Smooth muscle cell (in vitro differentiated cells): ENCODE measurements at regions not wholly inside any gene's neighbourhood (a gene's known extent, or its start where the extent isn't known, plus 50 kb on each side); places are given as distances from the start of the nearest gene placed in this dataset.

ENCODE experiments used
- DNase-seq: peaks from one replicate; lab custom pipeline; 2025; ENCODE audit not compliant: unreplicated experiment; lab: John Stamatoyannopoulos, UW
- H2AFZ ChIP-seq: fragments of 200-600 bp; sonication (generic); 2 replicates; pipeline ENCODE4 v1.6.0; 2016; ENCODE audit warnings: antibody characterized with exemption, low read depth, mild to moderate bottlenecking
- H3F3A ChIP-seq: fragments of 200-600 bp; sonication (generic); 2 replicates; pipeline ENCODE4 v1.6.0; 2017; ENCODE audit warnings: antibody characterized with exemption, low read depth
- H3K27ac ChIP-seq: fragments of 200-600 bp; sonication (generic); 2 replicates; pipeline ENCODE4 v1.5.1; 2016; ENCODE audit warnings: low read depth, mild to moderate bottlenecking
- H3K27me3 ChIP-seq: fragments of 200-600 bp; sonication (generic); 2 replicates; pipeline ENCODE4 v1.6.1; 2016; ENCODE audit warnings: low read depth, mild to moderate bottlenecking
- H3K36me3 ChIP-seq: fragments of 200-600 bp; sonication (generic); 2 replicates; pipeline ENCODE4 v1.5.1; 2016; ENCODE audit warnings: low read depth
- H3K4me1 ChIP-seq: fragments of 200-600 bp; sonication (generic); 2 replicates; pipeline ENCODE4 v1.5.1; 2016; ENCODE audit warnings: low read depth
- H3K4me2 ChIP-seq: fragments of 200-600 bp; sonication (generic); 2 replicates; pipeline ENCODE4 v1.6.0; 2016; ENCODE audit warnings: mild to moderate bottlenecking
- H3K4me3 ChIP-seq: fragments of 200-600 bp; sonication (generic); 2 replicates; pipeline ENCODE4 v1.5.1; 2016; ENCODE audit warnings: mild to moderate bottlenecking
- H3K79me2 ChIP-seq: fragments of 200-600 bp; sonication (generic); 2 replicates; pipeline ENCODE4 v1.6.0; 2016; ENCODE audit warnings: low read depth, mild to moderate bottlenecking
- H3K9ac ChIP-seq: fragments of 200-600 bp; sonication (generic); 2 replicates; pipeline ENCODE4 v1.6.0; 2016; ENCODE audit warnings: low read depth
- H3K9me3 ChIP-seq: fragments of 200-600 bp; sonication (generic); replicated peaks from 2 replicates; pipeline ENCODE4 v1.5.1; 2016; ENCODE audit warnings: low read depth
- H4K20me1 ChIP-seq: fragments of 200-600 bp; sonication (generic); 2 replicates; pipeline ENCODE4 v1.6.0; 2016; ENCODE audit warnings: low read depth
- CTCF ChIP-seq: fragments of 200-600 bp; sonication (generic); IDR thresholded peaks from 2 replicates; pipeline ENCODE4 v1.5.1; 2017; ENCODE audit warnings: borderline replicate concordance, mild to moderate bottlenecking, antibody characterized with exemption; ENCODE audit not compliant: insufficient read depth, poor library complexity, severe bottlenecking
- WGBS: methylation state at CpG from one replicate; pipeline ENCODE4 v1.1.7; 2016; ENCODE audit warnings: low lambda C conversion rate; 5-methylcytosine and 5-hydroxymethylcytosine counted together

GRCh38 chr6:156242206-156242605 is 535.0 kb upstream of the ARID1B start:
- Histone ChIP-seq H3K27ac (no peak overlapping the region), H3F3A (no peaks in the 10 kb centered on the region), H3K4me3 (no peak overlapping the region), H2AFZ (no peak overlapping the region), H3K36me3 (no peaks in the 10 kb centered on the region), H3K27me3 (no peaks in the 10 kb centered on the region), H3K79me2 (no peaks in the 10 kb centered on the region), H3K9ac (no peak overlapping the region), H3K9me3 (no peaks in the 10 kb centered on the region), H3K4me1 (no peaks in the 10 kb centered on the region), H3K4me2 (no peak overlapping the region), H4K20me1 (no peaks in the 10 kb centered on the region)
- TF ChIP-seq CTCF = no peak
- no peak for DNase-seq
- 82% methylated on average over 3 of the region's 3 CpGs for WGBS

- Histone ChIP-seq H3F3A (no peaks in the 10 kb centered on the region), H3K79me2 (no peaks in the 10 kb centered on the region), H4K20me1 (no peaks in the 10 kb centered on the region), H3K36me3 (no peaks in the 10 kb centered on the region), H3K27ac (no peak overlapping the region), H2AFZ (no peak overlapping the region), H3K9ac (no peak overlapping the region), H3K4me3 (no peak overlapping the region), H3K9me3 (no peaks in the 10 kb centered on the region), H3K4me1 (no peaks in the 10 kb centered on the region), H3K27me3 (peaks cover 3% of the 10 kb centered on the region), H3K4me2 (no peak overlapping the region)
- no peak for DNase-seq
- no peak for TF ChIP-seq CTCF
- 83% methylated on average over 10 of the region's 10 CpGs for WGBS
These were observed 546.0 kb upstream of the ARID1B start for GRCh38 chr6:156231026-156231765.

GRCh38 chr6:156219973-156220372 is 557.2 kb upstream of the ARID1B start:
- TF ChIP-seq CTCF = no peak
- H3K4me1 ChIP-seq = no peaks in the 10 kb centered on the region
- peak overlapping the region; percentile 4 for H2AFZ ChIP-seq

GRCh38 chr6:156205678-156206077 is 571.5 kb upstream of the ARID1B start:
- 85% methylated on average over 3 of the region's 3 CpGs for WGBS

More at GRCh38 chr6:156219973-156220372, 557.2 kb upstream of the ARID1B start:
- H3K9ac ChIP-seq = no peak overlapping the region
- no peak overlapping the region for H3K4me2 ChIP-seq
- no peaks in the 10 kb centered on the region for H3F3A ChIP-seq
- H3K79me2 ChIP-seq = no peaks in the 10 kb centered on the region
- no peaks in the 10 kb centered on the region for H3K36me3 ChIP-seq
- H3K4me3 ChIP-seq = no peak overlapping the region
- no peak for DNase-seq
- no peaks in the 10 kb centered on the region for H4K20me1 ChIP-seq
- H3K27me3 ChIP-seq = no peaks in the 10 kb centered on the region
- H3K9me3 ChIP-seq = no peaks in the 10 kb centered on the region
- no peak overlapping the region for H3K27ac ChIP-seq

More at GRCh38 chr6:156205678-156206077, 571.5 kb upstream of the ARID1B start:
- Histone ChIP-seq H3F3A (no peaks in the 10 kb centered on the region), H3K4me1 (no peaks in the 10 kb centered on the region), H3K4me3 (no peak overlapping the region), H3K27ac (no peak overlapping the region), H3K9me3 (no peaks in the 10 kb centered on the region), H3K36me3 (no peaks in the 10 kb centered on the region), H3K4me2 (no peak overlapping the region), H4K20me1 (no peaks in the 10 kb centered on the region), H3K9ac (no peak overlapping the region), H3K27me3 (no peaks in the 10 kb centered on the region), H3K79me2 (no peaks in the 10 kb centered on the region), H2AFZ (no peak overlapping the region)
- no peak for TF ChIP-seq CTCF
- no peak for DNase-seq
